ENCODE measurements at regions not wholly inside any gene's neighbourhood (a gene's known extent, or its start where the extent isn't known, plus 50 kb on each side); places are given as distances from the start of the nearest gene placed in this dataset.
A peak's percentile ranks its signal among the peaks of the same experiment; 100 is the strongest.

DNA sequence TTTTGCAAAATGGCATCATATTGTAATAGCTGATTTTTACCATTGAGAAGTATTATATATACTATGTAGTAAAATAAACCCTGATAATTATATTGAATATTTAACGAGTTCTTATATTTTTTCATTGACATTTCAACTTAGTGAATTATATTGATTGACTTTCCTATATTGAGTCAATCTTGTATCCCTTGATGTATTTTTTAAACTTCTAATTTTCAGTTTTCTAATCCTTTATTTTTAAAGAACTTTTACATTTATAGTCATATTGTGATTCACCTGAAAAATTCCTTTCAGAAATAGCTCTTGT, 54.4 kb downstream of the CXCL1 start:
- H4K20me1 ChIP-seq (replicated peaks; ENCODE audit: control insufficient read depth, extremely low read depth, insufficient read depth, low read length): no peaks in the 10 kb centered on the region
- H3K9me1 ChIP-seq (replicated peaks; ENCODE audit: control insufficient read depth, extremely low read depth, insufficient read depth, low read length): no peaks in the 10 kb centered on the region
- CTCF ChIA-PET: interaction anchor here (0.8 to 3.9 kb wide), 14 partner anchors 8 to 350 kb away, joined by 3 to 54 read pairs (median 6); partner anchors contain the start of gene CXCL2
- H3K79me2 ChIP-seq (ENCODE audit: control insufficient read depth, insufficient read depth, low read length): no peaks in the 10 kb centered on the region
- H3K9me3 ChIP-seq (replicated peaks; ENCODE audit: control insufficient read depth, insufficient read depth, low read length): no peaks in the 10 kb centered on the region
- BruUV-seq (replicated peaks): no TSS peak
- intact Hi-C loops (cut with micrococcal nuclease) (loop anchor here (1.0 to 5.0 kb wide), 9 partner anchors 55 to 613 kb away; partner anchors contain the start of genes CXCL1 and CXCL3), dilution Hi-C loops (cut with MboI; ENCODE audit: extremely low pct_ligation_motif_present, low sequenced_read_pairs) (no loop called here)
- TF ChIP-seq, protein P1, sequence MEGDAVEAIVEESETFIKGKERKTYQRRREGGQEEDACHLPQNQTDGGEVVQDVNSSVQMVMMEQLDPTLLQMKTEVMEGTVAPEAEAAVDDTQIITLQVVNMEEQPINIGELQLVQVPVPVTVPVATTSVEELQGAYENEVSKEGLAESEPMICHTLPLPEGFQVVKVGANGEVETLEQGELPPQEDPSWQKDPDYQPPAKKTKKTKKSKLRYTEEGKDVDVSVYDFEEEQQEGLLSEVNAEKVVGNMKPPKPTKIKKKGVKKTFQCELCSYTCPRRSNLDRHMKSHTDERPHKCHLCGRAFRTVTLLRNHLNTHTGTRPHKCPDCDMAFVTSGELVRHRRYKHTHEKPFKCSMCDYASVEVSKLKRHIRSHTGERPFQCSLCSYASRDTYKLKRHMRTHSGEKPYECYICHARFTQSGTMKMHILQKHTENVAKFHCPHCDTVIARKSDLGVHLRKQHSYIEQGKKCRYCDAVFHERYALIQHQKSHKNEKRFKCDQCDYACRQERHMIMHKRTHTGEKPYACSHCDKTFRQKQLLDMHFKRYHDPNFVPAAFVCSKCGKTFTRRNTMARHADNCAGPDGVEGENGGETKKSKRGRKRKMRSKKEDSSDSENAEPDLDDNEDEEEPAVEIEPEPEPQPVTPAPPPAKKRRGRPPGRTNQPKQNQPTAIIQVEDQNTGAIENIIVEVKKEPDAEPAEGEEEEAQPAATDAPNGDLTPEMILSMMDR (IDR thresholded peaks at IDR 0.05; ENCODE audit: extremely low read depth in 1 of 2, insufficient read depth in 1 of 2, low read depth in 1 of 2, low read length in 2 of 2): no peak
- peaks cover 10% of the 10 kb centered on the region for H3K4me1 ChIP-seq (ENCODE audit: control insufficient read depth, extremely low read depth, insufficient read depth, low read length)
- H3K4me2 ChIP-seq (ENCODE audit: insufficient read depth, low read length): no peak overlapping the region
- no peaks in the 10 kb centered on the region for H3K27me3 ChIP-seq (ENCODE audit: control insufficient read depth in 2 of 2, insufficient read depth in 2 of 2, low read length in 2 of 2)
- no peak overlapping the region for H3K9ac ChIP-seq (replicated peaks; ENCODE audit: extremely low read depth, insufficient read depth, low read length)
- no peak overlapping the region for H3K27ac ChIP-seq (ENCODE audit: insufficient read depth, low read depth, low read length)
- DNase-seq (ENCODE audit: low read depth, low spot score) (no peak), FAIRE-seq (no peak)
- H3K4me3 ChIP-seq (replicated peaks in 1 of 3; ENCODE audit: insufficient read depth in 1 of 3, low read depth in 1 of 3, low read length in 3 of 3): no peak overlapping the region
- no peaks in the 10 kb centered on the region for H3K36me3 ChIP-seq (ENCODE audit: control insufficient read depth in 2 of 2, extremely low read depth in 1 of 2, insufficient read depth in 2 of 2, low read length in 2 of 2)
- no peak overlapping the region for H2AFZ ChIP-seq (ENCODE audit: low read depth, low read length)
- POLR2A ChIA-PET: interaction anchor here (0.6 kb wide), 1 partner anchor 797 kb away, joined by 3 read pairs; no protein-coding TSS in a partner anchor

DNA sequence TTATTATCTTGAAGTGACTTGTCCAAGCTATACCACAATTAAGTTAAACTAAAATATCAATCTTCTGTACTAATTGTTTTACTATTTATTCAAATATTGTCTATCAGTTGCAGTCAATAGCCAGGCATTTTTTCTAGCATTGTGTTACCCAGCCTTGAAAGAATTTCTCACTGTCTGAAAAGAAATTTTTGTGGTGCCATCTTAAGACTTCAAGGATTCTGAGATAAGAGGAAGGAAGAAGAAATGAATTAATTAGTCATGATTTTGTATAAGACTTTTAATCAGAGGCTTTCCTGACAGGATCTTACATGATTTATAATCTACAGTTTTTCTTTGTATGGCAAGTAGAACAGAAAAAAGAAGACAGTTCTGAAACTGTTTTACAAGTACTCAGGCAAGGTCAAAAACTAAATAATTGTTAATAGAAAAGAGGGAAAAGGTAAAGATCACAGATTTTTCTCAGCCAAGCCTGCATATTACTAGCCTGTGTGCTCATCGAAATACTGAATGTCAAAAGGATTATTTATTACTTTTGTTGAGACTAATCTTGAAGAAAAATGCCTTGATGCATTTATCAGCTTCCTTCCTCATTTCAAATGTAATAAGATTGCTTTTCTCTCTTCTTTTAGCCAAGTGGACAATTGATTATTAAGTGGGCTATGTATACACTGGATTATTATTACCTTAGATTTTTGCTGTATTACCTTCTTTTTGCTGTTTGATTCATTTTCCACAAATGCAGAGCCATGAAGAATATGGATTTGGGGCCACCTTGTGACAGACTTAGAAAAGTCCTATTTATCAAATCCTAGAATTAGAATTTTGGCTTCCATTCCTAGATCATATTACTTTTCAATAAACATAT, 53.8 kb downstream of the CXCL1 start:
- H3K9me3 ChIP-seq (replicated peaks; ENCODE audit: control insufficient read depth, insufficient read depth, low read length): no peaks in the 10 kb centered on the region
- TF ChIP-seq JUN (IDR thresholded peaks at IDR 0.05; ENCODE audit: borderline replicate concordance, insufficient read depth, insufficient read length, low read depth) (no peak), POLR2AphosphoS5 (IDR thresholded peaks at IDR 0.05; ENCODE audit: insufficient read depth, low read depth, low read length) (no peak)
- TF ChIP-seq, protein P1 (IDR thresholded peaks at IDR 0.05; ENCODE audit: extremely low read depth in 1 of 2, insufficient read depth in 1 of 2, low read depth in 1 of 2, low read length in 2 of 2): peak; percentile 9 to 14
- no peak overlapping the region for H3K27ac ChIP-seq (ENCODE audit: insufficient read depth, low read depth, low read length)
- no peaks in the 10 kb centered on the region for H3K36me3 ChIP-seq (ENCODE audit: control insufficient read depth in 2 of 2, extremely low read depth in 1 of 2, insufficient read depth in 2 of 2, low read length in 2 of 2)
- H3K9ac ChIP-seq (replicated peaks; ENCODE audit: extremely low read depth, insufficient read depth, low read length): no peak overlapping the region
- no peak overlapping the region for H3K4me3 ChIP-seq (replicated peaks in 1 of 3; ENCODE audit: insufficient read depth in 1 of 3, low read depth in 1 of 3, low read length in 3 of 3)
- DNase-seq (ENCODE audit: low read depth, low spot score): peak; percentile 76
- H3K27me3 ChIP-seq (ENCODE audit: control insufficient read depth in 2 of 2, insufficient read depth in 2 of 2, low read length in 2 of 2): no peaks in the 10 kb centered on the region
- dilution Hi-C loops (cut with MboI; ENCODE audit: extremely low pct_ligation_motif_present, low sequenced_read_pairs) (no loop called here), intact Hi-C loops (cut with micrococcal nuclease) (loop anchor here (1.0 to 5.0 kb wide), 9 partner anchors 54 to 612 kb away; partner anchors contain the start of genes CXCL1 and CXCL3)
- no peak overlapping the region for H2AFZ ChIP-seq (ENCODE audit: low read depth, low read length)
- no peaks in the 10 kb centered on the region for H4K20me1 ChIP-seq (replicated peaks; ENCODE audit: control insufficient read depth, extremely low read depth, insufficient read depth, low read length)
- H3K4me1 ChIP-seq (ENCODE audit: control insufficient read depth, extremely low read depth, insufficient read depth, low read length): peaks cover 10% of the 10 kb centered on the region
- H3K4me2 ChIP-seq (ENCODE audit: insufficient read depth, low read length): peak overlapping the region; percentile 35
- no peaks in the 10 kb centered on the region for H3K9me1 ChIP-seq (replicated peaks; ENCODE audit: control insufficient read depth, extremely low read depth, insufficient read depth, low read length)
- FAIRE-seq: no peak
- no peaks in the 10 kb centered on the region for H3K79me2 ChIP-seq (ENCODE audit: control insufficient read depth, insufficient read depth, low read length)
- ChIA-PET CTCF (interaction anchor here (0.7 to 3.9 kb wide), 19 partner anchors 9 to 349 kb away, joined by 3 to 54 read pairs (median 4); partner anchors contain the start of gene CXCL2), POLR2A (no interaction called here)
- no TSS peak for BruUV-seq (replicated peaks)
